ENCODE measurements at regions not wholly inside any gene's neighbourhood (a gene's known extent, or its start where the extent isn't known, plus 50 kb on each side); places are given as distances from the start of the nearest gene placed in this dataset.

GRCh38 chr20:37581246-37581645 is 53.6 kb upstream of the BLCAP start:
- no peaks in the 10 kb centered on the region for H4K20me1 ChIP-seq (ENCODE audit: insufficient read depth)
- DNase-seq (ENCODE audit: low read depth, low spot score) (no peak), ATAC-seq (no peak)
- no peaks in the 10 kb centered on the region for H3K9me3 ChIP-seq (ENCODE audit: control insufficient read depth in 1 of 2, insufficient read depth in 1 of 2, low read depth in 1 of 2, low read length in 2 of 2)
- ChIA-PET POLR2A (no interaction called here), RAD21 (ENCODE audit: low non-redundant PET in 1 of 2, low total read pairs in 2 of 2, uncharacterized antibody in 2 of 2, unreplicated experiment in 2 of 2) (no interaction called here), CTCF (no interaction called here)
- H3K9ac ChIP-seq (ENCODE audit: low read length), result no peak overlapping the region
- H3K27me3 ChIP-seq (ENCODE audit: insufficient read depth, low read length), result peaks cover 43% of the 10 kb centered on the region; the same call in 1 of the 2 replicates
- no peaks in the 10 kb centered on the region for H3K36me3 ChIP-seq (ENCODE audit: control insufficient read depth in 1 of 2, insufficient read depth in 2 of 2, low read length in 2 of 2)
- TF ChIP-seq RAD21 (IDR thresholded peaks at IDR 0.05; ENCODE audit: low read depth) (no peak), ELF1 (IDR thresholded peaks at IDR 0.05; ENCODE audit: borderline replicate concordance, low read depth) (no peak), POLR2AphosphoS5 (IDR thresholded peaks at IDR 0.05; ENCODE audit: low read depth, low read length) (no peak), CEBPB (IDR thresholded peaks at IDR 0.05; ENCODE audit: low read depth) (no peak), CTCF (IDR thresholded peaks at IDR 0.05 in 2 of 3, conservative IDR thresholded peaks at IDR 0.05 in 1 of 3; ENCODE audit: borderline replicate concordance in 1 of 3, insufficient read depth in 1 of 3, low read depth in 2 of 3, low read length in 2 of 3) (no peak), SIN3A (IDR thresholded peaks at IDR 0.05; ENCODE audit: low read depth) (no peak), MAX (IDR thresholded peaks at IDR 0.05) (no peak), REST (IDR thresholded peaks at IDR 0.05; ENCODE audit: low read depth) (no peak), SRF (IDR thresholded peaks at IDR 0.05; ENCODE audit: low read depth) (no peak), SP1 (IDR thresholded peaks at IDR 0.05; ENCODE audit: low read depth) (no peak), EZH2phosphoT487 (IDR thresholded peaks at IDR 0.05; ENCODE audit: borderline replicate concordance) (no peak), ZFX (IDR thresholded peaks at IDR 0.05) (no peak), ZBTB33 (IDR thresholded peaks at IDR 0.05; ENCODE audit: extremely low read depth, insufficient replicate concordance, low read length) (no peak), JUND (IDR thresholded peaks at IDR 0.05) (no peak), ZNF274 (IDR thresholded peaks at IDR 0.05; ENCODE audit: low read depth, low read length) (no peak), ATF3 (IDR thresholded peaks at IDR 0.05) (no peak), EZH2 (IDR thresholded peaks at IDR 0.05) (no peak)
- H3K4me1 ChIP-seq (ENCODE audit: control insufficient read depth in 1 of 2, insufficient read depth in 2 of 2, low read length in 2 of 2), result no peaks in the 10 kb centered on the region
- no peak overlapping the region for H3K4me2 ChIP-seq (ENCODE audit: low read length)
- H3K27ac ChIP-seq (ENCODE audit: low read depth, low read length), result no peak overlapping the region
- no peaks in the 10 kb centered on the region for H3K79me2 ChIP-seq (ENCODE audit: insufficient read depth, low read length)
- H2AFZ ChIP-seq (ENCODE audit: low read depth, low read length, poor library complexity, severe bottlenecking), result no peak overlapping the region
- intact Hi-C loops (cut with micrococcal nuclease), result no loop called here
- H3K9me2 ChIP-seq (ENCODE audit: insufficient read depth), result no peaks in the 10 kb centered on the region
- H3K4me3 ChIP-seq (replicated peaks in 1 of 2; ENCODE audit: low read depth in 1 of 2, low read length in 2 of 2), result no peak overlapping the region
- BruUV-seq (replicated peaks), result no TSS peak

Data from HCT116 (cell line).